GM12864 (cell line): ENCODE measurements at regions not wholly inside any gene's neighbourhood (a gene's known extent, or its start where the extent isn't known, plus 50 kb on each side); places are given as distances from the start of the nearest gene placed in this dataset.
"Not testable (repeated sequence)": the region's sequence is repeated elsewhere in the genome, so short reads cannot be mapped to it uniquely, and the experiment has no call there.

Experiments used
- DNase-seq: peaks from one replicate; pipeline ENCODE4 v3.0.0-alpha.2; 2011; ENCODE audit warnings: low read depth
- H3K4me3 ChIP-seq: 2 replicates; pipeline ENCODE4 v1.5.1; 2011; ENCODE audit warnings: mild to moderate bottlenecking, low read depth, low read length, control low read depth
- CTCF ChIP-seq: IDR thresholded peaks from 2 replicates; pipeline ENCODE4 v1.5.1; 2011; ENCODE audit warnings: low read depth, mild to moderate bottlenecking, moderate library complexity, low read length, control low read depth, inconsistent platforms; ENCODE audit errors: missing control alignments

DNA sequence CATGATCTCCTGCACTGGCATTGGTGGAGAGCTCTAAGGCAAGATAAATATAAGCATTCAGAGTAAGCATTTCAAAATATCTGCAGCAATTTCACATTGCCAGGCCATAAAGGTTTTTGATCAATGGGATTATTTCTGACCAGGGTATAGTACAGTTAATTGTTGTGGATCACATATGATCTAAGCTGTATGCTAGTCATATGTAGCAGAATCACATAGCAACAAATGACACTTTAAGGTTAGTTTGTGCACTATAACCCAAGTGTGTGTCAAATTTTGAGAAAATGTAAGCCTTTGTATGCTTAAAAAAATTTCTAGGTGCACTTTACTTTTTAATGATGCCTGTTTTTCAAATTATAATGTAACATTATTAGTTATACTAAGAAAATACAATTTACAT is 386.0 kb upstream of the ADAMTS5 start:
- no peak for DNase-seq
- no peak for TF ChIP-seq CTCF
- H3K4me3 ChIP-seq: no peak overlapping the region

GRCh38 chr21:27346041-27346448 is 379.2 kb upstream of the ADAMTS5 start:
- TF ChIP-seq CTCF: no peak
- no peak for DNase-seq
- no peak overlapping the region for H3K4me3 ChIP-seq

DNA sequence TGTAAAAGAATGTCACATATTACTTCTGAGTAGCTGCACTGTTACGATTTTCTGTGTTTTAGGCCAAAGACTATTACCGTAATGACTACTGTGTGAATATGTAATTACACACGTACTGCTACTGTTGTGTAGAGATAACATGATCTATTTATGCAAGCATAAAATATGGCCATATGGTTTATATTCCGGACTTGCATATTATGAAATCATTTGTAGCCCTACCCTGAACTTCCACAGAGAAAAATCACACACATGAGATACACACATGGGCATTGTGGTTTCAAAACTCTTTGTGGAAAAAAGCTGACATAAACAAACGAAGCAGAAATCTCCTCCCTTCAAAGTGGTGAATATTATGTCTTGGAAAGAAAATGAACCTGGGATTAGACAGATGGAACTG is 373.0 kb upstream of the ADAMTS5 start:
- no peak overlapping the region for H3K4me3 ChIP-seq
- TF ChIP-seq CTCF: no peak
- no peak for DNase-seq

GRCh38 chr21:27338007-27338406 is 371.1 kb upstream of the ADAMTS5 start:
- H3K4me3 ChIP-seq, DNase-seq: not testable (repeated sequence)

DNA sequence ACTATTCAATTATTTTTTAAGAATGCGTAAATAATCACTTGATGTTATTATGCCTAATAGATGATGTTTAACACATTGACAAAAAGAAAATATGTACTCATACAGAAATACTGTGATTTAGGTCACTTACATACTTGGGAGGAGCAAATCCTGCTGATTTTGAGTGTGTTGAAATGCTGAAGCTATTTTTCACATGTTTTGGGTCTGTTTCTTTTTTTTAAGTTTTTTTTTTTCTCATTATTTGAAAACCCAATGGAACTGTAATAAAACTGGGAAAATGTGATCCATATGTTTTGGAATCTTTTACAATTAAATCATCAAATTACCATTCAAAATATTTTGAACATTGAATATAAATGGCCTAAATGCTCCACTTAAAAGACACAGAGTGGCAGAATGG is 366.2 kb upstream of the ADAMTS5 start:
- H3K4me3 ChIP-seq: no peak overlapping the region
- TF ChIP-seq CTCF: no peak
- DNase-seq: no peak

- no peak overlapping the region for H3K4me3 ChIP-seq
- TF ChIP-seq CTCF: no peak
- no peak for DNase-seq
Measured at GRCh38 chr21:27329255-27329851, 362.5 kb upstream of the ADAMTS5 start.

DNA sequence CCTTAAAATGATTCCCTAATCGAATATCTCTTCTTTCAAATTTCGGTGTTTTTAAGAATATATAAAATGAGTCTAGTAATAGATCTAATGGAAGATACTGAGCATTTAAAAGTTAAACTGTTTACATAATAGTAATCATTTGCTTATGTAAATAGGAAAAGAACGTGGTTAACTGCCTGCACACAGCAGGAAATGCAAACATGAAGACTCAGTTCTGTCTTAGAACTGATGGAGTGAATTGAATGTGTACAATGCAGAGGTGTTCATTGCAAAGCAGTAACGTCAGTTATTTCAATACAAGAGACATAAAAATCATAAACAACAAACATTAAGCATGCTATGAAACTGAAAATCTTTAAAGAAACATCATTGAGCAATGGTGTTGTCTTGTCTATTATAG is 359.4 kb upstream of the ADAMTS5 start:
- no peak for TF ChIP-seq CTCF
- no peak overlapping the region for H3K4me3 ChIP-seq
- DNase-seq: no peak

GRCh38 chr21:27323331-27323730 is 356.4 kb upstream of the ADAMTS5 start:
- DNase-seq: no peak
- TF ChIP-seq CTCF: no peak
- H3K4me3 ChIP-seq: no peak overlapping the region
